SK-N-SH (cell line): ENCODE measurements at regions not wholly inside any gene's neighbourhood (a gene's known extent, or its start where the extent isn't known, plus 50 kb on each side); places are given as distances from the start of the nearest gene placed in this dataset.

Experiments used
- CTCF ChIA-PET: fragments of 300-600, 350-600 bp; formaldehyde crosslinking; extraction: SDS; loops from one replicate; lab custom pipeline; 2021; lab: Yijun Ruan, JAX
- POLR2A ChIA-PET: fragments of 350-600 bp; sonication (Branson Sonifier 250); formaldehyde crosslinking; extraction: SDS; loops from one replicate; lab custom pipeline; 2020; ENCODE audit warnings: antibody characterized with exemption, inconsistent platforms; lab: Yijun Ruan, JAX
- DNase-seq: peaks from one replicate; pipeline ENCODE4 v3.0.0; 2012
- H2AFZ ChIP-seq: fragments of 200-600 bp; sonication (generic); 2 replicates; pipeline ENCODE4 v1.8.1; 2016; ENCODE audit warnings: antibody characterized with exemption, mild to moderate bottlenecking, low read depth
- H3F3A ChIP-seq: fragments of 200-600 bp; sonication (generic); replicated peaks from 2 replicates; pipeline ENCODE3; 2016; ENCODE audit warnings: antibody characterized with exemption, mild to moderate bottlenecking; ENCODE audit not compliant: insufficient read depth
- H3K27ac ChIP-seq, 2 experiments: fragments of 200-500 bp in 1 of 2; fragments of 200-600 bp in 1 of 2; sonication (Bioruptor generic) in 1 of 2; sonication (generic), shearing (Covaris generic) in 1 of 2; 2 replicates each; pipeline versions ENCODE4 v1.5.1 to v1.6.1; 2014 to 2016; ENCODE audit warnings: low read depth in 2 of 2, inconsistent platforms in 1 of 2, low read length in 1 of 2, mild to moderate bottlenecking in 1 of 2, mixed read lengths in 1 of 2
- H3K27me3 ChIP-seq: fragments of 200-600 bp; sonication (generic), shearing (Covaris generic); 2 replicates; pipeline ENCODE4 v1.6.1; 2016; ENCODE audit warnings: mixed run types; ENCODE audit not compliant: insufficient read depth
- H3K36me3 ChIP-seq, 2 experiments: fragments of 200-500 bp in 1 of 2; fragments of 200-600 bp in 1 of 2; sonication (Bioruptor generic) in 1 of 2; sonication (generic) in 1 of 2; replicated peaks in 1 of 2; 2 replicates each; pipeline versions ENCODE3 to v1.5.1; 2014 to 2016; ENCODE audit warnings: low read length in 1 of 2, mild to moderate bottlenecking in 1 of 2; ENCODE audit not compliant: insufficient read depth in 2 of 2, control insufficient read depth in 1 of 2
- H3K4me1 ChIP-seq, 2 experiments: fragments of 200-500 bp in 1 of 2; fragments of 200-600 bp in 1 of 2; sonication (Bioruptor generic) in 1 of 2; sonication (generic), shearing (Covaris generic) in 1 of 2; 2 replicates each; pipeline versions ENCODE4 v1.5.1 to v1.6.1; 2014 to 2016; ENCODE audit warnings: low read depth in 1 of 2, low read length in 1 of 2, mixed run types in 1 of 2; ENCODE audit not compliant: insufficient read depth in 2 of 2, control insufficient read depth in 1 of 2
- H3K4me2 ChIP-seq: fragments of 200-600 bp; sonication (generic), shearing (Covaris generic); 2 replicates; pipeline ENCODE4 v1.6.1; 2017; ENCODE audit warnings: mixed run types
- H3K4me3 ChIP-seq, 2 experiments: fragments of 200-500 bp in 1 of 2; fragments of 200-600 bp in 1 of 2; sonication (Bioruptor generic) in 1 of 2; sonication (generic), shearing (Covaris generic) in 1 of 2; 2 replicates each; pipeline versions ENCODE4 v1.5.1 to v1.8.1; 2014 to 2016; ENCODE audit warnings: low read depth in 2 of 2, inconsistent platforms in 1 of 2, low read length in 1 of 2, mild to moderate bottlenecking in 1 of 2, mixed read lengths in 1 of 2, moderate library complexity in 1 of 2
- H3K79me2 ChIP-seq: fragments of 200-600 bp; sonication (generic); 2 replicates; pipeline ENCODE4 v1.8.1; 2017; ENCODE audit warnings: mild to moderate bottlenecking; ENCODE audit not compliant: insufficient read depth
- H3K9ac ChIP-seq: fragments of 200-600 bp; sonication (generic); 2 replicates; pipeline ENCODE4 v1.6.1; 2017; ENCODE audit warnings: mixed run types
- H3K9me2 ChIP-seq: fragments of 200-600 bp; sonication (generic); 2 replicates; pipeline ENCODE4 v1.6.1; 2017; ENCODE audit warnings: mixed run types
- H3K9me3 ChIP-seq: fragments of 200-600 bp; sonication (generic); 2 replicates; pipeline ENCODE4 v1.6.1; 2017; ENCODE audit warnings: mixed run types, mild to moderate bottlenecking, moderate library complexity
- H4K20me1 ChIP-seq: fragments of 200-600 bp; sonication (generic); 2 replicates; pipeline ENCODE4 v1.6.1; 2017; ENCODE audit warnings: mild to moderate bottlenecking, mixed run types; ENCODE audit not compliant: insufficient read depth
- EP300 ChIP-seq, 2 experiments: IDR thresholded peaks; 2 replicates each; pipeline versions ENCODE4 v1.4.0 to v1.6.1; 2012; ENCODE audit warnings: borderline replicate concordance in 1 of 2, low read depth in 1 of 2, low read length in 1 of 2
- FOXM1 ChIP-seq: IDR thresholded peaks from 2 replicates; pipeline ENCODE4 v1.4.0; 2012; ENCODE audit warnings: low read depth, mild to moderate bottlenecking
- GABPA ChIP-seq: IDR thresholded peaks from 2 replicates; pipeline ENCODE4 v1.4.0; 2012; ENCODE audit warnings: low read depth, mild to moderate bottlenecking
- GATA2 ChIP-seq: sonication (generic); formaldehyde crosslinking; IDR thresholded peaks from 2 replicates; pipeline ENCODE4 v1.5.0; 2020; ENCODE audit warnings: mild to moderate bottlenecking, missing genetic modification reagents
- JUND ChIP-seq: IDR thresholded peaks from 2 replicates; pipeline ENCODE4 v1.4.0; 2012
- MAX ChIP-seq: IDR thresholded peaks from 2 replicates; pipeline ENCODE4 v1.4.0; 2012; ENCODE audit warnings: low read depth
- POLR2AphosphoS5 ChIP-seq: IDR thresholded peaks from 2 replicates; pipeline ENCODE4 v1.6.1; 2012; ENCODE audit warnings: low read depth, low read length
- RCOR1 ChIP-seq: fragments of 150-350 bp; IDR thresholded peaks from 2 replicates; pipeline ENCODE4 v1.6.1; 2017; ENCODE audit warnings: antibody characterized with exemption, low read length
- REST ChIP-seq: IDR thresholded peaks from 2 replicates; pipeline ENCODE4 v1.6.1; 2012; ENCODE audit warnings: mild to moderate bottlenecking, low read depth, low read length, moderate library complexity
- RFX5 ChIP-seq: IDR thresholded peaks from 2 replicates; pipeline ENCODE4 v1.6.1; 2012; ENCODE audit warnings: mild to moderate bottlenecking, improper control_type of control experiment, low read length
- RXRA ChIP-seq: IDR thresholded peaks from 2 replicates; pipeline ENCODE4 v1.4.0; 2012; ENCODE audit warnings: low read depth, mild to moderate bottlenecking, borderline replicate concordance
- SIN3A ChIP-seq: IDR thresholded peaks from 2 replicates; pipeline ENCODE4 v1.6.1; 2012; ENCODE audit warnings: low read depth, mild to moderate bottlenecking, low read length, moderate library complexity, borderline replicate concordance
- TAF1 ChIP-seq: IDR thresholded peaks from 2 replicates; pipeline ENCODE4 v1.6.1; 2012; ENCODE audit warnings: low read depth, mild to moderate bottlenecking, low read length, moderate library complexity, borderline replicate concordance
- TCF12 ChIP-seq: IDR thresholded peaks from 2 replicates; pipeline ENCODE4 v1.4.0; 2012
- USF2 ChIP-seq: fragments of 150-350 bp; IDR thresholded peaks from 2 replicates; pipeline ENCODE4 v1.6.1; 2017; ENCODE audit warnings: antibody characterized with exemption, low read length, low read depth, borderline replicate concordance
- ZBTB33 ChIP-seq: IDR thresholded peaks from 2 replicates; pipeline ENCODE4 v1.4.0; 2012; ENCODE audit warnings: low read depth, borderline replicate concordance
- WGBS: methylation state at CpG from one replicate; pipeline ENCODE4 v1.1.6; 2017; ENCODE audit warnings: low lambda C conversion rate; 5-methylcytosine and 5-hydroxymethylcytosine counted together
- TF ChIP-seq, protein P1 (sequence below): IDR thresholded peaks from 2 replicates; pipeline ENCODE4 v1.4.0; 2012; ENCODE audit warnings: low read depth, borderline replicate concordance
- TF ChIP-seq, protein P2 (sequence below): fragments of 200-600 bp; sonication (generic); IDR thresholded peaks from 2 replicates; pipeline ENCODE4 v1.6.1; 2017; ENCODE audit warnings: antibody characterized with exemption, mild to moderate bottlenecking, moderate library complexity

DNA sequence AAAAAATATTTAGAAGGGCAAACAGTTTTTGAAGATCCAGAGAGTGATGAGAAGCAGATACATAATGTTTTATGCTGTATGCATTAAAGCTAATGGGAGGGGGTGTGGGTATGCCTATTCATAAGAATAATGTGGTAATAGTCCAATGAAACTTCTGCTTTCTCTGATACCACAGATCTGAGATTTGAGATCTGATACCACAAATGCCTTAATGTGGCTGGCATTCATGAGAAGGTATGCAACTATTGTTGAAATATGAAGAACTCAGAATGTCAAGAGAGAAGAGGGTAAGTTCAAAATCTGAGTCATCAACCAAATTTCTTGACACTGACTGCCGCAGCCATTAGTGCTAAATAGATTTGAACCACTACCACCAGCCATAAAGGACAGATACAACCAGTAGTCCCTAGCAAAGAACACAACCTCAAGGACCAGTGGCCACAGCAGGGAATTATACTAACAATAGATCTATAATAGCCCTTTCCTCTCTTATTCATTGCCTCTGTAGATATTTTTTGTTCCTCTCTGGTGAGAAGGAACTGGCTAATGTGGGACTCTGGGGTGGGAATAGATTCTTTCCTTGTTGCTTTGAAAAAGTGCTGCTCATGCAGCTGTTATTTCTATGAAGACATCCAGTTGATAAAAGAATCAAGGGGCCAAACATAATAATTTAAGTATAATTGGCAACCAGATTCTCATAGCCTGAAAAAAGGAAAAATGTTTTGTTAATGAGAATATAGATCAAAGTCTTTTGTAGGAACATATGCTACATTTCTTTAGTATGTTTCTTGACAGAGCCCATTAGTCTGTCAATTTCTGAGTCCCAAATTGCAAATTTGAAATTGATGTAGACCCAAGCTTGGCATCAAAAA lies 256.5 kb upstream of the ZNF608 start (continued):
- TF ChIP-seq EP300 (IDR thresholded peaks at IDR 0.05; ENCODE audit: borderline replicate concordance in 1 of 2, low read depth in 1 of 2, low read length in 1 of 2) (peak in 1 of 2 experiments; percentile 71; a peak in 2 of 4 replicates), JUND (peak; percentile 55), TCF12 (peak; percentile 79)

DNA sequence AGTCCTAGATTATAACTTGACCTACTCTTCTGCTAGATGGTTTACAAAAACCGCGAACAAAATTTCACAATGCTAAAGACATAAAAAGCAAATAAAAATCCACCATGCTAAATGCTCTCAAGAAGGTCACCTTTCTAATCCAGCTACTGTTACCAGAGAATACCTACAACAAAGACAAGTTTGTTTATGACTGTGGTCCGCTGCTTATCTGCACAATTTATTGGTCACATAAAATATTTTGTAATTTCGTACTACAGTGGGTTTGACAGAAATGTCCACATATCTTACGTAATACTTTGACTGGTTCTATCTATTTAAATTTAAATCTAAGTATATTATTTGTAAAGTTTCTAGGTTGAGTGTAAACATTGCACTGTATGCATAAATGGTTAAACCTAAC lies 257.6 kb upstream of the ZNF608 start:
- Histone ChIP-seq H3K27me3 (no peaks in the 10 kb centered on the region), H3K4me3 (no peak overlapping the region)
- CTCF ChIA-PET = no interaction called here
- no peak for TF ChIP-seq GATA2
- TF ChIP-seq REST = no peak
- no peak for TF ChIP-seq GABPA
- no peak for TF ChIP-seq USF2
- TF ChIP-seq TAF1 = no peak
- no peak for TF ChIP-seq RCOR1
- no peak for TF ChIP-seq FOXM1
- no peak for TF ChIP-seq RXRA
- TF ChIP-seq RFX5 = no peak
- no peak for TF ChIP-seq SIN3A
- TF ChIP-seq POLR2AphosphoS5 = no peak
- TF ChIP-seq EP300 (IDR thresholded peaks at IDR 0.05; ENCODE audit: borderline replicate concordance in 1 of 2, low read depth in 1 of 2, low read length in 1 of 2) = no peak
- no peak for TF ChIP-seq MAX
- no peak for TF ChIP-seq ZBTB33
- TF ChIP-seq, protein P1, sequence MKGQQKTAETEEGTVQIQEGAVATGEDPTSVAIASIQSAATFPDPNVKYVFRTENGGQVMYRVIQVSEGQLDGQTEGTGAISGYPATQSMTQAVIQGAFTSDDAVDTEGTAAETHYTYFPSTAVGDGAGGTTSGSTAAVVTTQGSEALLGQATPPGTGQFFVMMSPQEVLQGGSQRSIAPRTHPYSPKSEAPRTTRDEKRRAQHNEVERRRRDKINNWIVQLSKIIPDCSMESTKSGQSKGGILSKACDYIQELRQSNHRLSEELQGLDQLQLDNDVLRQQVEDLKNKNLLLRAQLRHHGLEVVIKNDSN = no peak
- TF ChIP-seq, protein P2, sequence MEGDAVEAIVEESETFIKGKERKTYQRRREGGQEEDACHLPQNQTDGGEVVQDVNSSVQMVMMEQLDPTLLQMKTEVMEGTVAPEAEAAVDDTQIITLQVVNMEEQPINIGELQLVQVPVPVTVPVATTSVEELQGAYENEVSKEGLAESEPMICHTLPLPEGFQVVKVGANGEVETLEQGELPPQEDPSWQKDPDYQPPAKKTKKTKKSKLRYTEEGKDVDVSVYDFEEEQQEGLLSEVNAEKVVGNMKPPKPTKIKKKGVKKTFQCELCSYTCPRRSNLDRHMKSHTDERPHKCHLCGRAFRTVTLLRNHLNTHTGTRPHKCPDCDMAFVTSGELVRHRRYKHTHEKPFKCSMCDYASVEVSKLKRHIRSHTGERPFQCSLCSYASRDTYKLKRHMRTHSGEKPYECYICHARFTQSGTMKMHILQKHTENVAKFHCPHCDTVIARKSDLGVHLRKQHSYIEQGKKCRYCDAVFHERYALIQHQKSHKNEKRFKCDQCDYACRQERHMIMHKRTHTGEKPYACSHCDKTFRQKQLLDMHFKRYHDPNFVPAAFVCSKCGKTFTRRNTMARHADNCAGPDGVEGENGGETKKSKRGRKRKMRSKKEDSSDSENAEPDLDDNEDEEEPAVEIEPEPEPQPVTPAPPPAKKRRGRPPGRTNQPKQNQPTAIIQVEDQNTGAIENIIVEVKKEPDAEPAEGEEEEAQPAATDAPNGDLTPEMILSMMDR = no peak
- TF ChIP-seq, all 33 proteins: peak for 0
- H3K9me3 ChIP-seq = no peaks in the 10 kb centered on the region
- no peaks in the 10 kb centered on the region for H3K9me2 ChIP-seq
- H3K4me2 ChIP-seq = no peak overlapping the region
- H4K20me1 ChIP-seq = no peaks in the 10 kb centered on the region
- DNase-seq = no peak
- peaks cover 4 to 10% of the 10 kb centered on the region in 2 experiments; a peak in 3 of 4 replicates for H3K4me1 ChIP-seq
- H3K79me2 ChIP-seq = no peaks in the 10 kb centered on the region
- WGBS = 93% methylated on average over 5 of the region's 5 CpGs
- no peaks in the 10 kb centered on the region for H3F3A ChIP-seq
- no peak overlapping the region for H3K9ac ChIP-seq
- POLR2A ChIA-PET = no interaction called here
- no peak overlapping the region for H3K27ac ChIP-seq
- H2AFZ ChIP-seq = no peak overlapping the region
- H3K36me3 ChIP-seq = no peaks in the 10 kb centered on the region
